Left hindlimb (tissue), 1 donor: ENCODE measurements at regions not wholly inside any gene's neighbourhood (a gene's known extent, or its start where the extent isn't known, plus 50 kb on each side); places are given as distances from the start of the nearest gene placed in this dataset.
"Not testable (repeated sequence)": the region's sequence is repeated elsewhere in the genome, so short reads cannot be mapped to it uniquely, and the experiment has no call there.

Experiments
- DNase-seq: peaks from one replicate; pipeline ENCODE4 v3.0.0-alpha.2; 2018

- DNase-seq, result no peak
Observed at GRCh38 chr6:25192590-25193459, 86.3 kb upstream of the CARMIL1 start.

GRCh38 chr6:25193460-25194171 is 85.6 kb upstream of the CARMIL1 start:
- DNase-seq, result no peak

- DNase-seq, result no peak
Observed at GRCh38 chr6:25194172-25194678, 84.9 kb upstream of the CARMIL1 start.

GRCh38 chr6:25196464-25196863 is 82.7 kb upstream of the CARMIL1 start:
- DNase-seq, result no peak

GRCh38 chr6:25197111-25197510 is 82.1 kb upstream of the CARMIL1 start:
- no peak for DNase-seq

GRCh38 chr6:25199544-25199943 is 79.6 kb upstream of the CARMIL1 start:
- no peak for DNase-seq

GRCh38 chr6:25202504-25202903 is 76.7 kb upstream of the CARMIL1 start:
- no peak for DNase-seq

GRCh38 chr6:25205629-25206028 is 73.5 kb upstream of the CARMIL1 start:
- DNase-seq, result no peak

- not testable (repeated sequence) for DNase-seq
Observed at GRCh38 chr6:25207453-25208155, 71.6 kb upstream of the CARMIL1 start.

GRCh38 chr6:25215881-25216280 is 63.3 kb upstream of the CARMIL1 start:
- DNase-seq, result no peak

- DNase-seq, result no peak
Observed at GRCh38 chr6:25217302-25217701, 61.9 kb upstream of the CARMIL1 start.

GRCh38 chr6:25217829-25218228 is 61.3 kb upstream of the CARMIL1 start:
- DNase-seq, result no peak

- peak; percentile 68 for DNase-seq
Observed at GRCh38 chr6:25218346-25218745, 60.8 kb upstream of the CARMIL1 start.

- DNase-seq, result no peak
Observed at GRCh38 chr6:25219216-25219916, 59.8 kb upstream of the CARMIL1 start.

- DNase-seq, result no peak
Observed at GRCh38 chr6:25219917-25220278, 59.3 kb upstream of the CARMIL1 start.

- DNase-seq, result no peak
Observed at GRCh38 chr6:25220857-25221256, 58.3 kb upstream of the CARMIL1 start.

- no peak for DNase-seq
Observed at GRCh38 chr6:25222006-25222678, 57.0 kb upstream of the CARMIL1 start.

GRCh38 chr6:25223490-25223991 is 55.6 kb upstream of the CARMIL1 start:
- DNase-seq, result peak; percentile 71

GRCh38 chr6:25224242-25224641 is 54.9 kb upstream of the CARMIL1 start:
- DNase-seq, result no peak

GRCh38 chr6:25227854-25228253 is 51.3 kb upstream of the CARMIL1 start:
- DNase-seq, result no peak
